Spinal cord (tissue), 9 donors: ENCODE measurements at regions not wholly inside any gene's neighbourhood (a gene's known extent, or its start where the extent isn't known, plus 50 kb on each side); places are given as distances from the start of the nearest gene placed in this dataset.

Source experiments
- DNase-seq, 6 donors: peaks; one replicate each; pipeline versions ENCODE4 v3.0.0 to v3.0.0-alpha.2; 2013 to 2015; ENCODE audit warnings: low spot score in 6 of 6, low read depth in 4 of 6
- H3K27ac ChIP-seq: one replicate; pipeline ENCODE4 v1.5.1; 2013; ENCODE audit warnings: low read depth, low read length, control low read depth
- H3K27me3 ChIP-seq: one replicate; pipeline ENCODE4 v1.6.1; 2013; ENCODE audit warnings: low read length; ENCODE audit not compliant: control insufficient read depth, insufficient read depth
- H3K36me3 ChIP-seq: one replicate; pipeline ENCODE4 v1.6.1; 2013; ENCODE audit warnings: low read length; ENCODE audit not compliant: control insufficient read depth, insufficient read depth
- H3K4me1 ChIP-seq: one replicate; pipeline ENCODE4 v1.6.1; 2013; ENCODE audit warnings: low read length; ENCODE audit not compliant: control insufficient read depth, insufficient read depth
- H3K4me3 ChIP-seq: one replicate; pipeline ENCODE4 v1.5.1; 2013; ENCODE audit warnings: low read depth, low read length, control low read depth
- H3K9me3 ChIP-seq: one replicate; pipeline ENCODE4 v1.6.1; 2013; ENCODE audit warnings: low read length; ENCODE audit not compliant: control insufficient read depth, insufficient read depth
- WGBS: methylation state at CpG from one replicate; pipeline ENCODE4 v1.1.5; 2013; ENCODE audit warnings: missing lambda C conversion rate; ENCODE audit not compliant: insufficient coverage; 5-methylcytosine and 5-hydroxymethylcytosine counted together
- donor health status: healthy.

- no peak for DNase-seq
- no peaks in the 10 kb centered on the region for H3K27me3 ChIP-seq
- no peaks in the 10 kb centered on the region for H3K36me3 ChIP-seq
- WGBS, result no CpG with 5 or more reads among the region's 1 CpG
- H3K9me3 ChIP-seq, result peaks cover 2% of the 10 kb centered on the region
- H3K4me3 ChIP-seq, result no peak overlapping the region
- no peak overlapping the region for H3K27ac ChIP-seq
- no peaks in the 10 kb centered on the region for H3K4me1 ChIP-seq
These were observed 718.6 kb downstream of the METTL15 start for GRCh38 chr11:28826807-28827206.

GRCh38 chr11:28822576-28822975, 714.4 kb downstream of the METTL15 start:
- no peak for DNase-seq
- H3K9me3 ChIP-seq, result peaks cover 2% of the 10 kb centered on the region
- 100% methylated on average over 1 of the region's 4 CpGs for WGBS
- no peak overlapping the region for H3K4me3 ChIP-seq
- H3K27me3 ChIP-seq, result no peaks in the 10 kb centered on the region
- no peaks in the 10 kb centered on the region for H3K4me1 ChIP-seq
- H3K36me3 ChIP-seq, result no peaks in the 10 kb centered on the region
- H3K27ac ChIP-seq, result no peak overlapping the region

GRCh38 chr11:28820296-28820989, 712.3 kb downstream of the METTL15 start:
- Histone ChIP-seq H3K9me3 (no peaks in the 10 kb centered on the region), H3K4me3 (no peak overlapping the region), H3K4me1 (no peaks in the 10 kb centered on the region), H3K36me3 (no peaks in the 10 kb centered on the region), H3K27ac (no peak overlapping the region), H3K27me3 (no peaks in the 10 kb centered on the region)
- no peak for DNase-seq
- no CpG with 5 or more reads among the region's 2 CpGs for WGBS

- Histone ChIP-seq H3K9me3 (no peaks in the 10 kb centered on the region), H3K27ac (no peak overlapping the region), H3K4me3 (no peak overlapping the region), H3K27me3 (no peaks in the 10 kb centered on the region), H3K4me1 (no peaks in the 10 kb centered on the region), H3K36me3 (no peaks in the 10 kb centered on the region)
- no peak for DNase-seq
- WGBS, result 74% methylated on average over 3 of the region's 4 CpGs
These were observed 711.6 kb downstream of the METTL15 start for GRCh38 chr11:28819741-28820140.

GRCh38 chr11:28815110-28815509, 706.9 kb downstream of the METTL15 start:
- DNase-seq, result no peak
- H3K4me3 ChIP-seq, result no peak overlapping the region
- H3K36me3 ChIP-seq, result no peaks in the 10 kb centered on the region
- H3K27ac ChIP-seq, result no peak overlapping the region
- WGBS, result 100% methylated on average over 1 of the region's 4 CpGs
- no peaks in the 10 kb centered on the region for H3K9me3 ChIP-seq
- H3K27me3 ChIP-seq, result no peaks in the 10 kb centered on the region
- no peaks in the 10 kb centered on the region for H3K4me1 ChIP-seq

GRCh38 chr11:28808771-28809170, 700.6 kb downstream of the METTL15 start:
- no peak for DNase-seq
- Histone ChIP-seq H3K4me1 (no peaks in the 10 kb centered on the region), H3K36me3 (no peaks in the 10 kb centered on the region), H3K9me3 (no peaks in the 10 kb centered on the region), H3K27me3 (no peaks in the 10 kb centered on the region), H3K4me3 (no peak overlapping the region), H3K27ac (no peak overlapping the region)

GRCh38 chr11:28799316-28799715, 691.1 kb downstream of the METTL15 start:
- DNase-seq, result no peak
- WGBS, result 100% methylated on average over 1 of the region's 2 CpGs
- Histone ChIP-seq H3K27ac (no peak overlapping the region), H3K27me3 (no peaks in the 10 kb centered on the region), H3K9me3 (no peaks in the 10 kb centered on the region), H3K36me3 (no peaks in the 10 kb centered on the region), H3K4me3 (no peak overlapping the region), H3K4me1 (no peaks in the 10 kb centered on the region)

DNA sequence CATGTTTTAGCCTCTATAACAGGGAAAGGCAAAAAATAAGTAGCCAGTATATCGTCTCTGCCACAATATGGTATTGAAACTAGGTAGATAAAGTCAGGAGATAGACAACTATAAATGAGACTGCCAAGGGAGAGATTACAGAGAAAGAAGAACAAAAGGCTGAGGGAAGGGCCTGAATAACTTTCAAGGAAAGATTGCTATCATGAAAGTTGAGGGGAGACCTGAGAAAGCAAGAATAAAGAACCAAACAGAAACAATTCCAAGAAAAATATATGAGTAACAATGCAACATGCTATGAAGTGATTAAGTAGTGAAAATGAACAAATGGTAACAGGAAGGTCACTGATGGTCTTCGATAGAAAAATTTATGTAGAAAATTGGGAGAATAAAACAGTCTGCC, 690.1 kb downstream of the METTL15 start:
- no CpG with 5 or more reads among the region's 2 CpGs for WGBS
- no peak for DNase-seq
- Histone ChIP-seq H3K36me3 (no peaks in the 10 kb centered on the region), H3K27me3 (no peaks in the 10 kb centered on the region), H3K27ac (no peak overlapping the region), H3K4me1 (no peaks in the 10 kb centered on the region), H3K9me3 (no peaks in the 10 kb centered on the region), H3K4me3 (no peak overlapping the region)

DNA sequence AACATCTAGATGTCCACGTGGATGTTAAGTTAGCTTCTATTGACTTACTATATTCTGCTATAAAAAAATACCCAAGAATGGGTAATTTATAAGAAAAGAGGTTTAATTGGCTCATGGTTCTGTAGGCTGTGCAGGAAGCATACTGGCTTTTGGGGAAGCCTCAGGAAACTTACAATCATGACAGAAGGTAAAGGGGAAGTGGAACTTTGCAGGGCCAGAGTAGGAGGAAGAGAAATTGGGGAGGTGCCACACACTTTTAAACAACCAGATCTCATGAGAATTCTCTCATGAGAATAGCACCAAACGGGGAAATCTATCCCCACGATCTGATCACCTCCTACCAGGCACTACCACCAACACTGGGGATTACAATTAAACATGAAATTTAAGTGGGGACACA, 689.3 kb downstream of the METTL15 start:
- WGBS, result no CpG with 5 or more reads among the region's 3 CpGs
- H3K27me3 ChIP-seq, result no peaks in the 10 kb centered on the region

GRCh38 chr11:28794405-28794804, 686.2 kb downstream of the METTL15 start:
- no peaks in the 10 kb centered on the region for H3K4me1 ChIP-seq
- peaks cover 1% of the 10 kb centered on the region for H3K9me3 ChIP-seq
- no peak overlapping the region for H3K4me3 ChIP-seq
- H3K27ac ChIP-seq, result no peak overlapping the region
- H3K36me3 ChIP-seq, result no peaks in the 10 kb centered on the region
- DNase-seq, result no peak
- H3K27me3 ChIP-seq, result no peaks in the 10 kb centered on the region

More for the DNA sequence above, 689.3 kb downstream of the METTL15 start:
- Histone ChIP-seq H3K9me3 (no peaks in the 10 kb centered on the region), H3K4me3 (no peak overlapping the region), H3K4me1 (no peaks in the 10 kb centered on the region), H3K27ac (no peak overlapping the region), H3K36me3 (no peaks in the 10 kb centered on the region)
- DNase-seq, result no peak
